ENCODE measurements at regions not wholly inside any gene's neighbourhood (a gene's known extent, or its start where the extent isn't known, plus 50 kb on each side); places are given as distances from the start of the nearest gene placed in this dataset.
A peak's percentile ranks its signal among the peaks of the same experiment; 100 is the strongest.

DNA sequence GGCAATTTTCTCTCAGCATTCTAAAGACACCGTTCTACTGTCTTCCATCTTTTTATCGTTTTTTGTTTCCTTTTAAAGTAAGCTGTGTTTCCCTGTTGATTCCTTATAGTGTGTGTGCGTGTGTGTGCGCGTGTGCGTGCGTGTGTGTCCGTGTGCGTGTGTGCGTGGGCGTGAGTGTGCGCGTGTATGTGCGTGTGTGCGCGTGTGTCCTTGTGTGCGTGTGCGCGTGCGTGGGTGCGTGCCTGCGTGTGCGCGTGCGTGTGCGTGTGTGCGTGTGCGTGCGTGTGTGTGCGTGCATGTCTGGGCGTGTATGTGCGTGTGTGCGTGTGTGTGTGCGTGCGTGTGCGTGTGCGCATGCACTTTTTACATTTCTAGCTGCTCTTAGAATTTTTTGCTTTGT lies 1033.7 kb downstream of the BRD1 start:
- no peak for DNase-seq (ENCODE audit: low spot score)

DNA sequence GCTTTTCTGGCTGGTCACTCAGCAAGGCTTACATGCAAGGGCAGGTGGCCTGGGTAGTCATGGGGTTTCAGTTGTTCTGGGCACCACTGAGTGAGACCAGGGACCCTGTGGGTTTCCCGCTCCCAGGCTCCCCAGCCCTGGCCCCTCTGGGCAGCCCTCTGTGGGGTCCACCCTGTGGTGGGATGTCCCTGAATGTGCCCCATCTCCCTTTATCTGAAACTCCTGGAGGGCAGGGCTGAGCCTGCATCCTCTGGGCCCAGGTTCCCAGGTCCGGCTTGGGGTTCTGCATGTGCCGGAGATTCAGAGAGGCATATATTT lies 1041.0 kb downstream of the BRD1 start:
- no peak for DNase-seq (ENCODE audit: low spot score)

DNA sequence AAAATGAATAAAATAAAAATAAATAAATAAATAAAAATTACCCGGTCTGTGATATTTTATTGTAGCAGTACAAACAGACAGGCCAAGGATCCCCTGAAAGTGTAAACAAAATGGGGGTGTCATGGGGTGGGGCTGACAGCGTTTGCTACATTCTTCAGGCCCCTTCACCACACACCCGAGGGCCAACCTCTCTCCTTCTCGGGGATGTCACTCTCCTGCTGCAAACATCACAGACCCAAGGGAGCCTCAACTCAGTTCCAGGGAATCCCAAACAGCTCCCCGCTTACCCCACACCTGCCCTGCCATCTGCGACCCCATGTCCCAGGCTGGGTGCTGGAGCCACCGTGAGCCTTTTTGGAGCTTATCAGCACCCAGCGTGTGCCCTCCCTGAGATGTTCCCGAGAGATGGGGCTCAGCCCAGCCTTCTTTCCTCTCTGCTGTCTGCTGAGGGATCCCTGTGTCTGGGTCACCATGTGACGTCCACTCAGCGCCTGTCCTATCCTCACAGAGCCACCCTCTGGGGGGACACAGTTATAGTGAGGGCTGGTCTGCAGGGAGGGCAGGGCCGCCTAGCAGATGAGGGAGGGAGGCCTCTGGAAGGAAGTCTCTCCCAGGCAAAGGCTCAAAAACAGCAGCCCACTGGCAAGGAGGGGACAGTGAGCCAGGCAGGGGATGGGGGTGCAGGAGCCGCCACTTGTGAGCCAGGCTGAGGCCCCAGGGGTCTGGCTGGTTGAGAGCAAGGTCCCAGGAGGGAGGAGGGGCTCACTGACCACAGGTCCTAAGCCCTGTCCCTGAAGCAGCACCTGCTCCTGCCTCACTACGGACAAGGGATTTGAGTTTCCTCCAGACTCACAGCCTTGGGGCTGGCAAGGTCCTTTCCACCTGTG lies 1041.6 kb downstream of the BRD1 start:
- DNase-seq (ENCODE audit: low spot score) = no peak

DNA sequence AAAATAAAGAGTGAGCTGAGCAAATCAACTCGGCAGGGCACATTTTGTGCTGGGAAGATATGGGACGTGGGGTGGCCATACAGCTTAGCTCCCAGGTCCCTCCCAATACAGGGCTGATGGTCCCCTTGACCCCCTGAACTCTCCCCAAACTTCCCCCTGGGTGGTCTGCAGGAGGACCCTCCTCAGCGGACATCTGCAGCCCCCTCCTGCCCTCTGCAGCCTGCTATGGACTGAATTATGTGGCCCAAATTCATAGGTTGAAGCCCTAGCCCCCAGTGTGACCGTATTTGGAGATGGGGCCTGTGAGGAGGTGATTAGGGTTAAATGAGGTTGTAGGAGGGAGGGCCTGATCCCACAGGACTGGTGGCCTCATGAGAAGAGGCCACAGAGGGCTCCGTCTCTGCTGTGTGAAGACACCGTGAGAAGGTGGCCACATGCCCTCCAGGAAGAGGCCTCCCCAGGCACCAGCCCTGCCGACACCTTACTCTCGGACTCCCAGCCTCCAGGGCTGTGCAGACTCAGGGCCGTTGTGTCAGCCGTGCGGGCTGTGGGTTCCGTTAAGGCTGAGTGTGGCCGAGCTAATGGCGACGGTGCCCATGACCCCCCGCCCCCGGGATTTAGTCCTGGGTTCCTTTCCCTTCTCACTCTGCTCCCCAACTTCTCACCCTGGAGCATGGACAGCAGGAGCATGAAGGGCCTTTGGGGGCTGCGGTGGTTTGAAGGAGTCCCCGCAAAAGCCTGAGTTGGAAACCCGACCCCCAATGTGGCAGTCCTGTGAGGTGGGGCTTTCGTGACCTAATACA lies 1042.8 kb downstream of the BRD1 start:
- no peak for DNase-seq (ENCODE audit: low spot score)

DNA sequence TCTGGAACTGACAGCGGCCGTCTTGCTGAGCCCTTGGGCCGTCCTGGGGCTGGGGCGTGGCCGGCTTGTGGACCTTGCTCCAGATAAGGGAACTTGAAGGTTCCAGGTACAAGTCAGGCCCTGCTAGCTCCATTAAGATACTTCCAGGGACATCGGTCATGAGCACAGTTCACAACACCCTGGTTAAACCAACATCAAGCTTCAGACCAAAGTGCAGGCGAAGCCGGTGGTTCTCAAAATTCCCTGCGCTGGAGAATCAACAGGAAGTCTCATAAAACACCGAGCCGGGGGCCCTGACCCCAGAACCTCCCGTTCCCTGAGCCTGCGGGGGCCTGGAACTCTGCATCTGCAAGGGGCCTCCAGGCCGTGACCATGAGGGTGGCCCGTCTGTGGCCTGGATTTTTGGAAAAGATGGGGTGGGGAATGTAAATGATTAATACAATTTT lies 1043.8 kb downstream of the BRD1 start:
- DNase-seq (ENCODE audit: low spot score) = no peak

DNA sequence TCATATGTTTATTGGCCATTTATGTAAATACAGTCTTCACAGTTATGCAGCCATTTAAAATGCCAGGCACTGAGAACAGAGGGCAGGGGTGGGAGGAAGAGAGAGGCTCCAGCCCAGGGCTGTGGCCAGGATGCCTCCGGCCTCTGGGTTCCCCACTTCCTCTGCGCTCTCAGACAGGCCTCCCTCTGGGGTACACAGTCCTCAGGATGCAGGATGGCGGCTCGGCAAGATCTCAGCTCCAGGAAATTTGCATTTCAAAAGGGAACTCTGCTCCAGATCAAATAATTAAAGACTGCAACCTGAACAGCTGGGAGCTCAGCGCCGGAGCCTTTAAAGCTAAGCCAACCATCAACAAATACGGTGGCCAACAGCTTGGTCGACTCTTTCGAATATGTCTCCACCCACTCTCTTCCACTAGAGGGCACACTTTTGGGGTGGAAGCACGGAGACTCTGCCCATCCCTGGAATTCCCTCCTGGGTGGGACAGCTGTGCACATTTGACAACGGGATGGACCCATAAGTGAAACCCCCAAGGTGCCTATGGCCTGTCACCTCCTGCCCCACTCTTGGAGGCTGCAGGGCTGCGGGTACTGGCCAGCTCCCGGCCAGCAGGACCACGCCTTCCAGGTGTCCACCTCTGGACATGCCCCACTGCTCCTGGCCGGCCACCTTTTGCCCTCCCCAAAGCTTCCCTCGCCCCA lies 1044.7 kb downstream of the BRD1 start:
- peak; percentile 45 for DNase-seq (ENCODE audit: low spot score)

DNA sequence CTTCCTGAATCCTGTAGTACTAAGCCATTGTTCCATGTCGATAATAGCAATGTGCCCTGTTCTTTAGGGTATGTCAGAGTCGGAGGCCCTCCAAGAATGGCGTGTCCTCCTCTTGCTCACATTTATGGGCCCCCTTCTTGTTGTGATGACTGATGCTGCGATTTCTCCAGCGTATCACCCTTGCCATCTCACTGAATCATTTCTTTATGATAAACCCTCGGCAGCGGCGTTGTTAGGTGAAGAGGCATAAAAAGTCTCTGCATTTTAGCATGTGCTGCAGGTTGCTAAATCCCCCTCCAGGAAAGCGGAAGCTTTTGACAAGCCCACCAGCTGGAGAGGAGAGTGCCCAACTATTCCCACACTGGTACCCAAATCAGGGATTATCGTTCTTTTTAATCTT lies 1045.3 kb downstream of the BRD1 start:
- no peak for DNase-seq (ENCODE audit: low spot score)

DNA sequence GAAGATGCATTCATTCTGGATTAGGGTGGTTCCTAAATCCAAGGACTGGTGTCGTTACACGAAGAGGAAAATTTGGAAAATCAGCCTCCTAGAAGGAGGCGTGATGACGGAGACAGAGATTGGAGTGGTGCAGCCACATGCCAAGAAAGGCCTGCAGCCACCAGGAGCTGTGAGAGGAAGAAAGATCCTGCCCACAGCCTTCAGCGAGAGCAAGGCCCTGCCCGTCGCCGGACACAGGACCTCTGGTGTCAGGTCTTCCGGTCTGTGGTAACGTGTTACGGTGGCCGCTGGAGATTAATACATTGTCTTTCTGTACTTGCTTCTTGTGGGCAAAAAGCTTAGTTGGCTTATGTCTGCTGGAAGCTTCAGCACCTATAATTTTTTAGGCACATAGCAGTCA lies 1045.8 kb downstream of the BRD1 start:
- no peak for DNase-seq (ENCODE audit: low spot score)

DNA sequence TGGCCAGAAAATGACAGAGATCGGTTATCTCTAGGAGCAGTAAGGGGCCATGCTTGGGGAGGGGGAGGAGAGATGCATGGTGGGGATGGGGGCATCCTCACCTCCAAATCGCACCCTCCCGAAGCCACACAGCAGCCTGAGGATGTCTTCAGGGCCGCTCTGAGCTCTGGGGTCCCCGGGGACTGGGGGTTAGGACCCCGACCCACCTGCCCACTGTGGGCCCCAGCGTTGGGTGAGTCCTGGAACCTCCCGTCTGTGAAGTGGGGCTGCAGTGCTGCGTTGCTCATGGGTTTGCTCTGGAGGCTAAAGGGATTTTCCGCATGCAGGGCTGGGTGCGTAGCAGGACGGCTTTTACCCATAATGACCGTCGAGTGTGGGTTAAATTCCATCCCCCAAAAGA lies 1046.3 kb downstream of the BRD1 start:
- DNase-seq (ENCODE audit: low spot score) = no peak

DNA sequence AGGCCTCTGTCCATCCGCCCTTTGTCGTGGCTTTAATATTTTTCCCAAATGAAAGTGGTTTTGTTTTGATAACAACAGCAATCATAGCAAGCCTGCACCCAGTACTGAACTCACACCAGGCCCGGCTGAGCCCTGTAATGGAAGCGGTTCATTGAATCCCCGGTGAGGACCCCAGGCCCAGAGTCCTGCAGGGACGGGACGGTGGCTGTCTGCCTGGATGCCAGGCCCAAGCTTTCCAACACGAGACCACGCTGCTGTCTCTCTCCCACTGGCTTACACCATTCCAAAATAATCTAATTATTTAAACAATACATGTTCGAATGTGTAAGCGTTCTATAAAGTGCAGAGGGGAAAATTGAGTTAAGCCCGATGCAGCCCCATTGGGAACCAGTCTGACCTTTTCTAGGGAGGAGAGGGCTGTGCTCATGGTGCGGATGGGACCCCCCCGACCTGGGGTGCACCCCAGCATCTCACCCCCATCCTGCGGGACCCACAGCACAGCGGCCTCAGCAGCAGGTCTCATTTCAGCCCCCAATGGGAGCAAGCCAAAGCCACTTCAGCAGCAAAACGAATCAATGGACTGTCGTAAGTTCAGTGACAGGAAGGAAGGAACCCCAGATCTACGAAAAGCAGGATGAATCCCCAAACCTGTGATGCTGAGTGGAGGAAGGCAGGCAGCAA lies 1046.9 kb downstream of the BRD1 start:
- DNase-seq (ENCODE audit: low spot score) = no peak

DNA sequence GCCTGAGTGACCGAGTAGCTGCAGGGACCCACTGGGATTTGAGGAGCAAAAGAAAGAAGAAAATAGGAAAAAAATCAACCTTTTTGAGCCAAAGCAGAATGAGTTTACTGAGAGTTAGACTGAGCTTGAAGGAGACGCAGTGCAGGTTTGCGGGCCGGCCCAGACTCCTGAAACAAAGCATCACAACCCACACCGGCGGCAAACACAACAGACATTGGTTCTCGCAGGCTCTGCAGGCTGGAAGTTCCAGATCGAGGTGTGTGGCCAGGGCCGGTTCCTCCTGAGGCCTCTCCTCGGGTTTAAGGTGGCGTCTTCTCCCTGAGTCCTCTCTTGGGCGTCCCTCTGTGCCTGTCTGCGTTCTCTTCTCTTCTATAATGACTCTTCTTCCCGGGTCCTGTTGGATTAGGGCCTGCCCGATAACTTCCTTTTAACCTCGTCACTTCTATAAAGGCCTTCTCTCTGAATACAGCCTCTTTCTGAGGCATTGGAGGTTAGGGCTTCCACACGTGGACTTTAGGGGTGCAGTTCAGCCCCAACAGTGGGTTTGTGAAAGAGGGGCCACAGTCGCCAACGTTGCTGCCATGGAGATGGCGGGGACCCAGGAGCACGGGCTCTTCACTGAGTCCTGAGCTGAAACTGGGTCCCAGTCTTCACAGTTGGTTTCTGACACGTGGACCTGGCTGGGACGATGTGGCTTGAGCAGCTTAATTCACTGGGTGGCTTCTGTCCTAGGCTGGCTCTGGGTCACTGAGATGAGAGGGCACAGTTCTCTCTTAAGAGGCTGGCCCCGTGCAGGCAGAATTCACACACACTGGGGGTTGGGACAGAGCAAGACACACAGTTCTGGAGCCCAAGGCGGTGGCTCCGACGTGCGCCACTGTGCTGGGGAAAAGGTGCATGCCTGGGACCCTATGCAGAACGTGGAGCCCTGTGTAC lies 1047.7 kb downstream of the BRD1 start:
- DNase-seq (ENCODE audit: low spot score) = no peak

DNA sequence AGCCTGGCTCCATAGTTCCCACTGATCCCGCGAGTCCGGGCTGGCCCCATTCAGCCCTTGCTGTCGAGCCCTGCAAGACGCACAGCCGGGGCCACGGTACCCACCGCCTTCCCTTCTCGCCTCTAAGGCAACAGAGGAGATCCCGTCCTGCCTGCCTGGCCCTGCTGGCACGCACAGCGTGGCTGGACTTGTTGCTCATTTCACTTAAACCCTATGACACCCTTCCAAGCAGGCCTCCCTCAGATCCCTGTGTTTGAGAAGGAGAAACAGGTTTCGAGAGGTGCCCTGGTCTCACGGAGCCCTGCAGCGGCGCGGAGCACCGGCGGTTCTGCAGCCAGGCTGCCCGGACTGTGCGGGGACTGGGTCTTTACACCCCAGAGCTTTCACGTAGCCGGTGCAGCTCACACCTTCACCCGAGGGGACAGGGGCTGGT lies 1048.4 kb downstream of the BRD1 start:
- DNase-seq (ENCODE audit: low spot score) = no peak

DNA sequence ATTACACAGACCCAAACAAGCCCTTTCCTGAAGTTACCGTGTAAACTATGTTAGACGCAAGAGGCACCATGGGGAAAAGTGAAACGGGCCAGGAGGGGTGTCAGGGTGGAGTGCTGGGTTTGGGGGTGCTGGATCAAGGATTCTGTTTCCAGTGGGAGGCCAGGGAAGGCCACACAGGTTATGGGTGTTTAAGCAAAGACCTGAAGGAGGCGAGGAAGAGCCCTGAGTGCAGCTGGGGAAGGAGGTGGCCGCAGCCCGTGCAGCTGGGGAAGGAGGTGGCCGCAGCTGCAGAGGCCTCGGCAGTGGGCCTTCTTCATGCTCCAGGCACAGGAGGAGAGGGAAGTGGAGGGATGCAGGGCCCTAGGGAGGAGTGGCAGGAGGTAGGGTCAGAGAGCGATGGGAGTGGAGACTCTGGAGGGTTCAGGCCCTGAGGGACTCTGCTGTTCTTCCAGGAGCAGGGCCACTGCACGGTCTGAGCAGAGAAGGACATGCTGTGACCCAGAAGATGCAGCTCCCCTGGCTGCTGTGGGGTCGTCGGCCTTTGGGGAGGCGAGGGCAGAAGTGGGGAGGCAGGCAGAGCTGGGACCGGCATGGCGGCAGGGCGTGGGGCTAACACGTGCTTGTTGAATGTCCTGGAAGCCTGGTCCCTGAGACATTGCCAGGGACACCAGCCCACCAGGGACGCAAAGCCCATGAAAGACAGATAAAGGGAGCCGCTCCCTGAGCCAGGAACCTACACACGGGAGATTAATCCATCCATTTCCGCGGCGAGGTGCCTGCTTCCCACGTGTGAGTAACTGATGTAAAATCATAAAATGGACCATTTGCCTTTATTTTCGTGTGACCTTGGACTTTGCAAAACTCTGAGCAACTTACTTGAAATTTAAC lies 1049.1 kb downstream of the BRD1 start:
- no peak for DNase-seq (ENCODE audit: low spot score)

DNA sequence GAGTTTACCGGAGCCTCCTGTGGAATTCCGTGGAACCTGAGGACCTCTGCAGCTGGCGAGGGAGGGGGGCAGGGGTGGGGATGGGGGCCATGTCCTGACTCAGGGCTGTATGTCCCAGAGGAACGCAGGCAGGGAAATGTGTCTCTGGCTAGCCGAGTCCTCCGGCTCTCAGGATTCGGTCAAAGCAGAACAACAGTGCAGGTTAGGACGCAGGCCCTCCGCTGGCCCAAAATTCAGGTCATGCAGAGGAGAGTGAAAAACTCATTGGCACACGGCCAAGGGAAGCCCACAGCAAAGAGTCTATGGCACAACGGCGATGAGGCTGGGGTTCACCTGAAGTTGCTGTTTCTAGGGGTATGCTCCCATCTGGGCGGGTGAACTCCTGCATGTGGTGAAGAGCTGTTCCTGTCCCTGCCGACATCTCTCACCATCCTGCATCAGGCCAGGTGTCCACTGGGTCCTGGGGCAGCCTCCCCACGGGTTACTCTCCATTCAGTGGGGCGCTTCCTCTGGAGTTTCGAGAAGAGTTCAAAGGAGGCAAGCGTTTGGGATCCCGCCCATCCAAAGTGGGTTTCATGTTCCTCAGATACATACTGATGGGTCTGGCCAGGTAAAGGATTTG lies 1055.3 kb downstream of the BRD1 start:
- DNase-seq (ENCODE audit: low spot score) = no peak

DNA sequence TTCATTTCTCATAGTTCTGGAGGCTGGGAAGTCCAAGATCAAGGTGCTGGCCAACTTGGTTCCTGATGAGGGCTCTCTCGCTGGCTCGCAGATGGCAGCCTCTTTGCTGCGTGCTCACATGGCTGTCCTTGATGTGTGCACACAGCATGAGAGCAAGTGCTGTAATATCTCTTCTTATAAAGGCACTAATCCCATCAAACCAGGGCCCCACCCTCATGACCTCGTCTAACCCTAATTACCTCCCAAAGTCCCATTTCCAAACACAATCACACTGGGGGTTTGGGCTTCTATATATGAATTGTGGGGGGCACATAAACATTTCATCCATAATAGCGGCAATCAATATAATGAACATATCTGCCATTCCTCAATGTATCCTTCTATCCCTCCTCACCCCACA lies 1062.1 kb downstream of the BRD1 start:
- no peak for DNase-seq (ENCODE audit: low spot score)

DNA sequence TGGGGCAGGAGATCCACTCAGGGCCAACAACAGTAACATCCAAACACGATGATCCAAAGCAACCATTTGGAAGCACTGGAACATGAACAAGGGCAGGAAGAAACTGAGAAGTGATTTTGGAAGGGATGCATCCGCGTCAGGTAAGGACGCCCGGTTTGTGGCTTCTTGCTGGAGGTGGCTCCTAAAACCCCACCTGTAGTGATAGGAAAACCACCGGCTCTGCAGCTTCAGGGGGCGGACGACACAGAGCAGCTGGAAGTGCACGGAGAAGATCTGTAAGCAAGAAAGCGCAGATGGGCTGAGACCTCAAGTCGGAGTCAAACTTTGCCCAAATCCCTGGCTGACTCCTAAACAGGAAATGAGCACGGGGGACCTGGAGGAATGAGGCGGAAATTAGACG lies 1066.1 kb downstream of the BRD1 start:
- no peak for DNase-seq (ENCODE audit: low spot score)

DNA sequence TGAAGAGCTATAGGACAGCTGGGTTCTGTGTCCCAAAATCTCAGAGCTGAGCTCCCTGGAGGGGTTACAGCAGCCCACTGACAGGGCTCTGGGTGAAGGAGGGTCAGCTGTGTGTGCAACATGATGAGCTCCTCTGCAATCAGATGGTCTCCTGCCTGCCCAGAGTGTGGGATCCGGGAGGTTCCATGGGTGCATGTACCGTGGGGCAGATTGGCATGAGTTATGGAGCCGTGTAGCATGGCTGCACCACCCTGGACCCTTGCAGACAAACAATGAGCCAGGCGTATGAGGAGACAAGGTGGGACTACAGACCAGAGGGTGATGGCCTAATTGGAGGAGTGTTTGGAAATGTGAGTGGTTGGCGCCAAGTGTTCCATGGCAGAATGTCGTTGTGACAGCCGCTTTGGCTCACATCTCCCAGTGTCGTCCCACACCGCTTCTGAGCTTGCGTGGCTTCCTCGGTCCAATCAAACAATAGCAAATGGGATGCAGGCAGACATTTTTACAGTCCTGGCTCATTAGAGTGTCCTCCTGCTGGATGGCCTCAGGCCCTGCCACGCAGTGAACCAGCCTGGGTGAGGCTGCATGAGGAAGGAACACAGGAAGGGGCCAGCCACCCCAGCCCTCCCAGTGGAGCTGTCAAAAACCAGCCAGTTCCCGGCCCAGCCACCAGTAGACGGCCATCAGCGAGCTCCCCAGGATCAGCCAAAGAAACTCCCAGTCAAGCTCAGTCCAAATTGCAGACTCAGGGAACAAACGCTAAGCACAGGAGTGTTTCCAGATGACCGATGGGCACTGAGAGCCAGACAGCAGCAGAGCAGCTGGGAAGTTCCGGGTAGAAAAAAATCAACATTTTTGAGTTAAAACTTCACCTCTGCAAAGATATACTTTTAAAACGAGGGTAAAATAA lies 1066.9 kb downstream of the BRD1 start:
- no peak for DNase-seq (ENCODE audit: low spot score)
